ENCODE measurements at regions not wholly inside any gene's neighbourhood (a gene's known extent, or its start where the extent isn't known, plus 50 kb on each side); places are given as distances from the start of the nearest gene placed in this dataset.

DNA sequence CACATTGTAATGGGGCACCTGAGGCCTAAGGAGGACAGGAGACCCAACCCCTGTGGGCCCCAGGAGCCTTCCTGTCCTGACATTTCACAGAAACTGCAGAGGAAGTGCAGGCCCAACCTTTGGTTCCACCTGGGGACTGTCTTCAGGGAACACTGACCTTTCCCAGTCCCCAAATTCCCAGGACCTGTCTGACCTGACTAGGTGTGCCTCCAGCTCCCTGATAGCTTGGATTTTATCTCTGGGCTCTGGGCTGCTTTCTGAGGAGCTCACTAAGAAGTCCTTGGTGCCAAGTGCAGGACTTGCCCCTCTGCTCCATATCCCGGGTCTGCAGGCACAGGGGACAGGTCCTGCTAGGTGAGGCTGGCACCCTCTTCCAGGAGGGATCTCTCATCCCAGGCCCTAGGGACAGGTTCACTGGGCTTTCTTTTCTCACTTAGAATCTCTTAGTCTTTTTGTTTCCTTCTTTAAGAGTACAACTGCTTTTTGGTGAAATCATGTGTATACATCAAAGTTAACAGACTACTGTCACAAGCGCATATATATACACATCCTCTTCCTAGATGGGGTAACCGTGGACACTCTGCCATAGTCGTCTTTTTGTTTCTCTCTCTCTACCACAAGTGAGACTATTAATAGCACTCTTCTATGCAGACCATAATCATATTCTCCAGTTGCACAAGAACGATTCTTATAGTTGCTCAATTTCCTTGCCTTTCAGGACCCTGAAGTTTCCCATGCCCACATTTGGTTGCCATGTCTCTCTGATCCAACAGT, 72.0 kb upstream of the IGLL5 start:
- TF ChIP-seq, protein P1, sequence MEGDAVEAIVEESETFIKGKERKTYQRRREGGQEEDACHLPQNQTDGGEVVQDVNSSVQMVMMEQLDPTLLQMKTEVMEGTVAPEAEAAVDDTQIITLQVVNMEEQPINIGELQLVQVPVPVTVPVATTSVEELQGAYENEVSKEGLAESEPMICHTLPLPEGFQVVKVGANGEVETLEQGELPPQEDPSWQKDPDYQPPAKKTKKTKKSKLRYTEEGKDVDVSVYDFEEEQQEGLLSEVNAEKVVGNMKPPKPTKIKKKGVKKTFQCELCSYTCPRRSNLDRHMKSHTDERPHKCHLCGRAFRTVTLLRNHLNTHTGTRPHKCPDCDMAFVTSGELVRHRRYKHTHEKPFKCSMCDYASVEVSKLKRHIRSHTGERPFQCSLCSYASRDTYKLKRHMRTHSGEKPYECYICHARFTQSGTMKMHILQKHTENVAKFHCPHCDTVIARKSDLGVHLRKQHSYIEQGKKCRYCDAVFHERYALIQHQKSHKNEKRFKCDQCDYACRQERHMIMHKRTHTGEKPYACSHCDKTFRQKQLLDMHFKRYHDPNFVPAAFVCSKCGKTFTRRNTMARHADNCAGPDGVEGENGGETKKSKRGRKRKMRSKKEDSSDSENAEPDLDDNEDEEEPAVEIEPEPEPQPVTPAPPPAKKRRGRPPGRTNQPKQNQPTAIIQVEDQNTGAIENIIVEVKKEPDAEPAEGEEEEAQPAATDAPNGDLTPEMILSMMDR (IDR thresholded peaks at IDR 0.05) = no peak
- TF ChIP-seq EZH2 (IDR thresholded peaks at IDR 0.05) = no peak
- TF ChIP-seq EZH2phosphoT487 (IDR thresholded peaks at IDR 0.05) = no peak

Measured in neural progenitor cell (in vitro differentiated cells).